T-helper 2 cell treated with Interferon-gamma antibody and Interleukin-4, amounts not matched to agents 5 μg/mL and 100 μg/mL, for 36 hours (primary cell): ENCODE measurements at regions not wholly inside any gene's neighbourhood (a gene's known extent, or its start where the extent isn't known, plus 50 kb on each side); places are given as distances from the start of the nearest gene placed in this dataset.

ENCODE experiments used
- DNase-seq: peaks from one replicate; pipeline ENCODE4 v3.0.0; 2021; ENCODE audit warnings: low spot score
- H3K27ac Mint-ChIP-seq: one replicate; pipeline ENCODE4 v1.8.0; 2021; ENCODE audit warnings: mild to moderate bottlenecking, mixed read lengths
- H3K27me3 Mint-ChIP-seq: one replicate; pipeline ENCODE4 v1.8.0; 2021; ENCODE audit warnings: low read depth, mixed read lengths
- H3K36me3 Mint-ChIP-seq: one replicate; pipeline ENCODE4 v1.8.0; 2021; ENCODE audit warnings: low read depth, mixed read lengths
- H3K4me1 Mint-ChIP-seq: one replicate; pipeline ENCODE4 v1.8.0; 2021; ENCODE audit warnings: low read depth, mixed read lengths
- H3K4me3 Mint-ChIP-seq: one replicate; pipeline ENCODE4 v1.8.0; 2022; ENCODE audit warnings: mild to moderate bottlenecking, moderate library complexity, mixed read lengths
- H3K9me3 Mint-ChIP-seq: one replicate; pipeline ENCODE4 v1.8.0; 2021; ENCODE audit warnings: mixed read lengths

- Mint-ChIP-seq H3K27ac (no peak overlapping the region), H3K4me1 (no peaks in the 10 kb centered on the region), H3K4me3 (no peak overlapping the region), H3K36me3 (no peaks in the 10 kb centered on the region), H3K27me3 (no peaks in the 10 kb centered on the region), H3K9me3 (peaks cover 11% of the 10 kb centered on the region)
- no peak for DNase-seq
These were observed 514.7 kb downstream of the AACS start for GRCh38 chr12:125579916-125580315.

GRCh38 chr12:125583071-125583470 lies 517.8 kb downstream of the AACS start:
- H3K27ac Mint-ChIP-seq = no peak overlapping the region
- DNase-seq = no peak
- H3K27me3 Mint-ChIP-seq = no peaks in the 10 kb centered on the region
- no peaks in the 10 kb centered on the region for H3K4me1 Mint-ChIP-seq
- no peaks in the 10 kb centered on the region for H3K36me3 Mint-ChIP-seq
- no peak overlapping the region for H3K4me3 Mint-ChIP-seq
- peaks cover 10% of the 10 kb centered on the region for H3K9me3 Mint-ChIP-seq

- DNase-seq = no peak
- H3K27me3 Mint-ChIP-seq = no peaks in the 10 kb centered on the region
- no peak overlapping the region for H3K27ac Mint-ChIP-seq
- H3K4me1 Mint-ChIP-seq = no peaks in the 10 kb centered on the region
- no peaks in the 10 kb centered on the region for H3K9me3 Mint-ChIP-seq
- H3K4me3 Mint-ChIP-seq = no peak overlapping the region
- no peaks in the 10 kb centered on the region for H3K36me3 Mint-ChIP-seq
These were observed 521.2 kb downstream of the AACS start for GRCh38 chr12:125586441-125586840.

- H3K4me3 Mint-ChIP-seq = no peak overlapping the region
- no peaks in the 10 kb centered on the region for H3K36me3 Mint-ChIP-seq
- H3K27ac Mint-ChIP-seq = no peak overlapping the region
- no peak for DNase-seq
- H3K9me3 Mint-ChIP-seq = peaks cover 13% of the 10 kb centered on the region
- H3K4me1 Mint-ChIP-seq = no peaks in the 10 kb centered on the region
- H3K27me3 Mint-ChIP-seq = no peaks in the 10 kb centered on the region
These were observed 528.0 kb downstream of the AACS start for GRCh38 chr12:125593269-125593668.

GRCh38 chr12:125604976-125605375 lies 539.7 kb downstream of the AACS start:
- H3K9me3 Mint-ChIP-seq = peaks cover 10% of the 10 kb centered on the region
- no peaks in the 10 kb centered on the region for H3K36me3 Mint-ChIP-seq
- DNase-seq = no peak
- H3K4me3 Mint-ChIP-seq = no peak overlapping the region
- H3K4me1 Mint-ChIP-seq = no peaks in the 10 kb centered on the region
- H3K27ac Mint-ChIP-seq = no peak overlapping the region
- no peaks in the 10 kb centered on the region for H3K27me3 Mint-ChIP-seq

GRCh38 chr12:125606312-125606711 lies 541.1 kb downstream of the AACS start:
- DNase-seq = no peak
- H3K9me3 Mint-ChIP-seq = peaks cover 8% of the 10 kb centered on the region
- H3K27me3 Mint-ChIP-seq = no peaks in the 10 kb centered on the region
- H3K4me1 Mint-ChIP-seq = no peaks in the 10 kb centered on the region
- no peak overlapping the region for H3K4me3 Mint-ChIP-seq
- no peaks in the 10 kb centered on the region for H3K36me3 Mint-ChIP-seq
- no peak overlapping the region for H3K27ac Mint-ChIP-seq

- Mint-ChIP-seq H3K36me3 (no peaks in the 10 kb centered on the region), H3K4me3 (no peak overlapping the region), H3K4me1 (no peaks in the 10 kb centered on the region), H3K9me3 (no peaks in the 10 kb centered on the region), H3K27me3 (no peaks in the 10 kb centered on the region), H3K27ac (no peak overlapping the region)
- DNase-seq = no peak
These were observed 545.1 kb downstream of the AACS start for GRCh38 chr12:125610292-125610691.

GRCh38 chr12:125610971-125611370 lies 545.7 kb downstream of the AACS start:
- Mint-ChIP-seq H3K4me3 (no peak overlapping the region), H3K4me1 (no peaks in the 10 kb centered on the region), H3K27ac (no peak overlapping the region), H3K9me3 (no peaks in the 10 kb centered on the region), H3K27me3 (no peaks in the 10 kb centered on the region), H3K36me3 (no peaks in the 10 kb centered on the region)
- DNase-seq = no peak

GRCh38 chr12:125614058-125614457 lies 548.8 kb downstream of the AACS start:
- Mint-ChIP-seq H3K36me3 (no peaks in the 10 kb centered on the region), H3K27ac (no peak overlapping the region), H3K4me3 (no peak overlapping the region), H3K9me3 (no peaks in the 10 kb centered on the region), H3K27me3 (no peaks in the 10 kb centered on the region), H3K4me1 (no peaks in the 10 kb centered on the region)
- no peak for DNase-seq

GRCh38 chr12:125619723-125620122 lies 554.5 kb downstream of the AACS start:
- no peaks in the 10 kb centered on the region for H3K36me3 Mint-ChIP-seq
- no peak overlapping the region for H3K27ac Mint-ChIP-seq
- H3K27me3 Mint-ChIP-seq = no peaks in the 10 kb centered on the region
- H3K9me3 Mint-ChIP-seq = no peaks in the 10 kb centered on the region
- H3K4me3 Mint-ChIP-seq = no peak overlapping the region
- no peaks in the 10 kb centered on the region for H3K4me1 Mint-ChIP-seq
- DNase-seq = no peak

- DNase-seq = no peak
- H3K4me1 Mint-ChIP-seq = no peaks in the 10 kb centered on the region
These were observed 568.5 kb downstream of the AACS start for GRCh38 chr12:125633686-125634085.

GRCh38 chr12:125634813-125635212 lies 569.6 kb downstream of the AACS start:
- Mint-ChIP-seq H3K27me3 (no peaks in the 10 kb centered on the region), H3K4me1 (no peaks in the 10 kb centered on the region), H3K4me3 (no peak overlapping the region), H3K27ac (no peak overlapping the region), H3K36me3 (no peaks in the 10 kb centered on the region), H3K9me3 (no peaks in the 10 kb centered on the region)
- no peak for DNase-seq

More at GRCh38 chr12:125633686-125634085, 568.5 kb downstream of the AACS start:
- H3K36me3 Mint-ChIP-seq = no peaks in the 10 kb centered on the region
- no peaks in the 10 kb centered on the region for H3K9me3 Mint-ChIP-seq
- no peaks in the 10 kb centered on the region for H3K27me3 Mint-ChIP-seq
- no peak overlapping the region for H3K4me3 Mint-ChIP-seq
- H3K27ac Mint-ChIP-seq = no peak overlapping the region

- H3K27ac Mint-ChIP-seq = no peak overlapping the region
- no peaks in the 10 kb centered on the region for H3K4me1 Mint-ChIP-seq
These were observed 574.6 kb downstream of the AACS start for GRCh38 chr12:125639826-125640225.

GRCh38 chr12:125643055-125643454 lies 577.8 kb downstream of the AACS start:
- no peaks in the 10 kb centered on the region for H3K36me3 Mint-ChIP-seq

More at GRCh38 chr12:125639826-125640225, 574.6 kb downstream of the AACS start:
- Mint-ChIP-seq H3K4me3 (no peak overlapping the region), H3K9me3 (no peaks in the 10 kb centered on the region), H3K36me3 (no peaks in the 10 kb centered on the region), H3K27me3 (no peaks in the 10 kb centered on the region)
- DNase-seq = no peak

GRCh38 chr12:125645724-125646123 lies 580.5 kb downstream of the AACS start:
- no peaks in the 10 kb centered on the region for H3K27me3 Mint-ChIP-seq
- DNase-seq = no peak
- H3K4me3 Mint-ChIP-seq = no peak overlapping the region
- H3K36me3 Mint-ChIP-seq = no peaks in the 10 kb centered on the region
- H3K4me1 Mint-ChIP-seq = no peaks in the 10 kb centered on the region
- H3K9me3 Mint-ChIP-seq = no peaks in the 10 kb centered on the region
- H3K27ac Mint-ChIP-seq = no peak overlapping the region

More at GRCh38 chr12:125643055-125643454, 577.8 kb downstream of the AACS start:
- DNase-seq = no peak
- Mint-ChIP-seq H3K4me3 (no peak overlapping the region), H3K27me3 (no peaks in the 10 kb centered on the region), H3K27ac (no peak overlapping the region), H3K4me1 (no peaks in the 10 kb centered on the region), H3K9me3 (no peaks in the 10 kb centered on the region)
